ENCODE measurements at regions not wholly inside any gene's neighbourhood (a gene's known extent, or its start where the extent isn't known, plus 50 kb on each side); places are given as distances from the start of the nearest gene placed in this dataset.

DNA sequence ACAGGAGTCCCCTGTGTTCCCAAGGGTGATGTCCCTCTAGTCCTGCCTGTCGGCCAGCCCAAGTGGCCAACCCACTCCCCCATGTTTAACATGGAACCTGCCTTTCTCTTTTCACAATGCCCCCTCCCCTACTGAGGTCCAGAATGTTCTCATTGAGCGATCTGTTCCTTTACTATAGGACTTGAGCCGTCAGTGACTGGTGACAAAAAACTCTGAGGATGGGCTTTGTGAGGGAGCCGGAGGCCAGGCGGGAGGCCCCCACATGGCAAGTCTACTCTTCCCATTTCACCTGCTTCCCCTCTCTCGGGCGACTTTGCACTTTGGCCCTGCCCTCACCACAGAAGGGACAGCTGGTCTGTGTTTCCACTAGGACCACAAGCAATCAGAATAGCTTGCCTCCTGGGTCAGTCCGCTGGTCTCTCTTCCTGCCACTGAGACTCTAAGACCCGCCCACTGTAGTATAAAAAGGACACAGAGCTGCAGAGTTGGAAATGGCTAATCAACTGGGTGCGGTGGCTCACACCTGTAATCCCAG is 146.5 kb upstream of the RAB12 start:
- Histone ChIP-seq H3K4me3 (ENCODE audit: insufficient read depth, low read depth, low read length) (no peak overlapping the region), H3K4me2 (ENCODE audit: low read length) (no peak overlapping the region), H3K79me2 (ENCODE audit: insufficient read depth, low read length) (no peaks in the 10 kb centered on the region), H3K9me3 (ENCODE audit: insufficient read depth, low read depth, low read length) (no peaks in the 10 kb centered on the region), H3K27me3 (ENCODE audit: insufficient read depth, low read length) (no peaks in the 10 kb centered on the region), H3K4me1 (ENCODE audit: insufficient read depth, low read length) (no peaks in the 10 kb centered on the region), H3K9ac (ENCODE audit: low read length) (no peak overlapping the region), H3K27ac (ENCODE audit: low read depth, low read length) (no peak overlapping the region), H4K20me1 (ENCODE audit: insufficient read depth, low read length) (no peaks in the 10 kb centered on the region), H2AFZ (ENCODE audit: low read depth, low read length) (no peak overlapping the region), H3K36me3 (ENCODE audit: insufficient read depth, low read length) (no peaks in the 10 kb centered on the region)
- peaks cover 4% of the 10 kb centered on the region for H3K9me3 Mint-ChIP-seq (ENCODE audit: unreplicated experiment)
- DNase-seq (ENCODE audit: low read depth) (no peak), FAIRE-seq (no peak)
- H3K4me3 Mint-ChIP-seq (ENCODE audit: unreplicated experiment), result no peak overlapping the region
- H3K36me3 Mint-ChIP-seq (ENCODE audit: low read depth, unreplicated experiment), result no peaks in the 10 kb centered on the region
- no peak overlapping the region for H3K27ac Mint-ChIP-seq (ENCODE audit: unreplicated experiment)
- TF ChIP-seq EZH2 (IDR thresholded peaks at IDR 0.05; ENCODE audit: insufficient read depth, low read length), result no peak
- TF ChIP-seq, protein P1, sequence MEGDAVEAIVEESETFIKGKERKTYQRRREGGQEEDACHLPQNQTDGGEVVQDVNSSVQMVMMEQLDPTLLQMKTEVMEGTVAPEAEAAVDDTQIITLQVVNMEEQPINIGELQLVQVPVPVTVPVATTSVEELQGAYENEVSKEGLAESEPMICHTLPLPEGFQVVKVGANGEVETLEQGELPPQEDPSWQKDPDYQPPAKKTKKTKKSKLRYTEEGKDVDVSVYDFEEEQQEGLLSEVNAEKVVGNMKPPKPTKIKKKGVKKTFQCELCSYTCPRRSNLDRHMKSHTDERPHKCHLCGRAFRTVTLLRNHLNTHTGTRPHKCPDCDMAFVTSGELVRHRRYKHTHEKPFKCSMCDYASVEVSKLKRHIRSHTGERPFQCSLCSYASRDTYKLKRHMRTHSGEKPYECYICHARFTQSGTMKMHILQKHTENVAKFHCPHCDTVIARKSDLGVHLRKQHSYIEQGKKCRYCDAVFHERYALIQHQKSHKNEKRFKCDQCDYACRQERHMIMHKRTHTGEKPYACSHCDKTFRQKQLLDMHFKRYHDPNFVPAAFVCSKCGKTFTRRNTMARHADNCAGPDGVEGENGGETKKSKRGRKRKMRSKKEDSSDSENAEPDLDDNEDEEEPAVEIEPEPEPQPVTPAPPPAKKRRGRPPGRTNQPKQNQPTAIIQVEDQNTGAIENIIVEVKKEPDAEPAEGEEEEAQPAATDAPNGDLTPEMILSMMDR (IDR thresholded peaks at IDR 0.05; ENCODE audit: insufficient read depth, low read depth, low read length), result no peak
- H3K27me3 Mint-ChIP-seq (ENCODE audit: low read depth, unreplicated experiment), result peaks cover 6% of the 10 kb centered on the region
- H3K4me1 Mint-ChIP-seq (ENCODE audit: low read depth, unreplicated experiment), result no peaks in the 10 kb centered on the region

DNA sequence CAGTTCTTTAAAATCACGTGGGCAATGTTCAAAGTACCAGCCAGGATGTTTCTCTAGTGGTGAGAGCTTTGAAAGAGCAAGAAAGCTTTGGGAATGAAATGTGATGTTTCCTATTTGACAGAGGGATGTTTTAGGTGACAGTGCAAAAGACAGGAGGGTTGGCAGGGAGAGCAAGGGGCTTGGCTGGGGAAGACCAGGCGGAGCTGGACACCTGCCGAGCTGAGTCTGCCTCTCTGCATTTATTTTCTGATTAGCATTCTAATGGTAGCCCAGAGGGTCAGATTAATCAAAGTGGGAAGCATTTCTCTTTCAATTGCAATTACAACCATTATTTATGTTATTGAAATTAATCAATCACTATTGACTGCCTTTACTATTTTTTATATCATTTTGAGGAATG is 145.4 kb upstream of the RAB12 start:
- Histone ChIP-seq H3K79me2 (ENCODE audit: insufficient read depth, low read length) (no peaks in the 10 kb centered on the region), H3K36me3 (ENCODE audit: insufficient read depth, low read length) (no peaks in the 10 kb centered on the region), H3K9ac (ENCODE audit: low read length) (no peak overlapping the region), H3K9me3 (ENCODE audit: insufficient read depth, low read depth, low read length) (no peaks in the 10 kb centered on the region), H2AFZ (ENCODE audit: low read depth, low read length) (no peak overlapping the region), H3K4me1 (ENCODE audit: insufficient read depth, low read length) (peaks cover under 1% of the 10 kb centered on the region), H3K4me2 (ENCODE audit: low read length) (no peak overlapping the region), H3K27ac (ENCODE audit: low read depth, low read length) (no peak overlapping the region), H4K20me1 (ENCODE audit: insufficient read depth, low read length) (no peaks in the 10 kb centered on the region), H3K27me3 (ENCODE audit: insufficient read depth, low read length) (no peaks in the 10 kb centered on the region), H3K4me3 (ENCODE audit: insufficient read depth, low read depth, low read length) (no peak overlapping the region)
- H3K4me1 Mint-ChIP-seq (ENCODE audit: low read depth, unreplicated experiment), result peaks cover 4% of the 10 kb centered on the region
- no peak for TF ChIP-seq EZH2 (IDR thresholded peaks at IDR 0.05; ENCODE audit: insufficient read depth, low read length)
- TF ChIP-seq, protein P1 (IDR thresholded peaks at IDR 0.05; ENCODE audit: insufficient read depth, low read depth, low read length), result no peak
- no peaks in the 10 kb centered on the region for H3K36me3 Mint-ChIP-seq (ENCODE audit: low read depth, unreplicated experiment)
- no peak overlapping the region for H3K4me3 Mint-ChIP-seq (ENCODE audit: unreplicated experiment)
- H3K9me3 Mint-ChIP-seq (ENCODE audit: unreplicated experiment), result peaks cover 4% of the 10 kb centered on the region
- FAIRE-seq (no peak), DNase-seq (ENCODE audit: low read depth) (no peak)
- H3K27ac Mint-ChIP-seq (ENCODE audit: unreplicated experiment), result no peak overlapping the region
- H3K27me3 Mint-ChIP-seq (ENCODE audit: low read depth, unreplicated experiment), result peaks cover 6% of the 10 kb centered on the region

DNA sequence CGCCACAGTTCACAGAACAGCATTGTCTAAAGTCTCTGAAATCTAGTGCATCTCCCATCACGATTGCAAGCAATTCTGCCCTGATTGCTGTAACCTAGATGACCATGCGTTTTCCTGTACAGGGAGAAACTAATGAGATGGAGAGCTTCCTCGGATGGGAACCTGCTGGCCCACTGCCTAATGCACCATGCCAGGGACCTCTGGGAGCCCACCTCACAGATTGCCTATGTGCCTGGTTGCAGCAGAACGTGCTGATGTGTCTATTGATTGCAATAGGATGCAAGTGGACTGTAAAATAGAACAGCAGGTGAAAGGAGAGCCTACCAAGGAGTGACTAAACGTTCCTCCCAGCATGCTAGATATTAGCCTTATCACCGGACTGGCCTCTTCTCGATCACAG is 141.0 kb upstream of the RAB12 start:
- H2AFZ ChIP-seq (ENCODE audit: low read depth, low read length), result no peak overlapping the region
- DNase-seq (ENCODE audit: low read depth) (no peak), FAIRE-seq (no peak)
- peaks cover 15% of the 10 kb centered on the region for H3K4me1 Mint-ChIP-seq (ENCODE audit: low read depth, unreplicated experiment)
- no peak overlapping the region for H3K27ac Mint-ChIP-seq (ENCODE audit: unreplicated experiment)
- peaks cover 4% of the 10 kb centered on the region for H3K9me3 Mint-ChIP-seq (ENCODE audit: unreplicated experiment)
- H3K36me3 Mint-ChIP-seq (ENCODE audit: low read depth, unreplicated experiment), result no peaks in the 10 kb centered on the region
- H3K4me2 ChIP-seq (ENCODE audit: low read length), result no peak overlapping the region
- H3K4me1 ChIP-seq (ENCODE audit: insufficient read depth, low read length), result peaks cover 16% of the 10 kb centered on the region
- H3K36me3 ChIP-seq (ENCODE audit: insufficient read depth, low read length), result no peaks in the 10 kb centered on the region
- no peaks in the 10 kb centered on the region for H3K27me3 ChIP-seq (ENCODE audit: insufficient read depth, low read length)
- TF ChIP-seq, protein P1 (IDR thresholded peaks at IDR 0.05; ENCODE audit: insufficient read depth, low read depth, low read length), result no peak
- no peak for TF ChIP-seq EZH2 (IDR thresholded peaks at IDR 0.05; ENCODE audit: insufficient read depth, low read length)
- H3K27ac ChIP-seq (ENCODE audit: low read depth, low read length), result no peak overlapping the region
- no peak overlapping the region for H3K9ac ChIP-seq (ENCODE audit: low read length)
- H3K4me3 Mint-ChIP-seq (ENCODE audit: unreplicated experiment), result no peak overlapping the region
- H3K9me3 ChIP-seq (ENCODE audit: insufficient read depth, low read depth, low read length), result no peaks in the 10 kb centered on the region
- H4K20me1 ChIP-seq (ENCODE audit: insufficient read depth, low read length), result no peaks in the 10 kb centered on the region
- H3K4me3 ChIP-seq (ENCODE audit: insufficient read depth, low read depth, low read length), result no peak overlapping the region
- H3K27me3 Mint-ChIP-seq (ENCODE audit: low read depth, unreplicated experiment), result peaks cover 1% of the 10 kb centered on the region
- H3K79me2 ChIP-seq (ENCODE audit: insufficient read depth, low read length), result no peaks in the 10 kb centered on the region
